ENCODE measurements at regions not wholly inside any gene's neighbourhood (a gene's known extent, or its start where the extent isn't known, plus 50 kb on each side); places are given as distances from the start of the nearest gene placed in this dataset.

- TF ChIP-seq CTCF (IDR thresholded peaks at IDR 0.05) (no peak), POLR2A (IDR thresholded peaks at IDR 0.05; ENCODE audit: low read depth) (no peak)
Observed at GRCh38 chr11:30683176-30683575, 97.0 kb upstream of the MPPED2 start.
